ENCODE measurements at regions not wholly inside any gene's neighbourhood (a gene's known extent, or its start where the extent isn't known, plus 50 kb on each side); places are given as distances from the start of the nearest gene placed in this dataset.

DNA sequence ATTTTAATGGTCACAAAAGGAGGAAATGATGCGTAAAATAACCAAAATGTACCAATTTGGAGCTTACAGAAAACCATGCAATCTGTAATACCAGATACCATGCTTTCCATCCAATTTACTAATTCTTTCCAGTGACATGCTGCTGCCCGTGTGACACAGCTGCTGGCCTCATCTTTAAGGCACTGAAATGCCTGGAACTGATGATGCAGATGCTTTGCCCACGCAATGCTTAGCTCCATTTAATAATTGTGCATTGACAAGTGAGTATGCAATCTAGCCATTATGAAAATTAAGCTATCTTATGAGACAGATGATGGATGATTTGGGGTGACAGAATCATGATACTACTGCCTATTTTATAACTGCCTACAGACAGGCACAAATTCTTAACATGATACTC lies 169.2 kb upstream of the CTNND2 start:
- TF ChIP-seq YY1 (IDR thresholded peaks at IDR 0.05; ENCODE audit: insufficient read depth, insufficient read length), result no peak
- no peak for TF ChIP-seq ZNF274 (IDR thresholded peaks at IDR 0.05; ENCODE audit: low read depth, low read length)
- no peak for TF ChIP-seq SUZ12 (IDR thresholded peaks at IDR 0.05; ENCODE audit: extremely low read depth, insufficient read depth, insufficient read length)

Measured in NT2/D1 (cell line).